ENCODE measurements at regions not wholly inside any gene's neighbourhood (a gene's known extent, or its start where the extent isn't known, plus 50 kb on each side); places are given as distances from the start of the nearest gene placed in this dataset.
"Not testable (repeated sequence)": the region's sequence is repeated elsewhere in the genome, so short reads cannot be mapped to it uniquely, and the experiment has no call there.

DNA sequence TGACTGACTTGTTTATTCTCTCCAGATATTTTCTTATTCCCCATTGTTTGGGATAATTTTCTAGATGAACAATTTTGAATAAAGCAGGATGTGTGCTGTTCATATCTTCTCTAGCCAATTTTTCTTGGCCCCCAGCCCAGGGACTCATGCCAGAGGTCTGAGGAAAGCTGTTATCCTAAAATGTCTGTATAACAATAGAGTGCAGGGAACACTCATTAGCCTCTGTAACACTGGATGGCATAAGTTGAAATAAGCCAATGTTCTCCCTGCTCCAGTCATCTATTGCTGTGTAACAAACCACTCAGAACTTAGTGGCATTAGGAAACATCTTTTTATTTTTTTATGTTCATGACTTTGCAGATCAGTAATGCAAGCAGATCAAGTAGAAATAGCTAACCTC is 121.7 kb upstream of the TRIM24 start:
- Mint-ChIP-seq H3K27ac (no peak overlapping the region), H3K36me3 (peaks cover 0 to 2% of the 10 kb centered on the region in 2 donors), H3K4me3 (no peak overlapping the region), H3K4me1 (no peaks in the 10 kb centered on the region), H3K27me3 (ENCODE audit: low read depth in 3 of 3) (peaks cover 2 to 3% (median 2%) of the 10 kb centered on the region in 3 donors), H3K9me3 (peaks cover 21 to 56% (median 48%) of the 10 kb centered on the region in 7 donors)
- TF ChIP-seq CTCF (IDR thresholded peaks at IDR 0.05): no peak
- Histone ChIP-seq H3K9ac (ENCODE audit: insufficient read depth, low read length, poor library complexity, severe bottlenecking) (no peak overlapping the region), H3K4me1 (ENCODE audit: control insufficient read depth in 1 of 2, insufficient read depth in 2 of 2, low read length in 2 of 2) (no peaks in the 10 kb centered on the region), H3K27me3 (ENCODE audit: control insufficient read depth in 2 of 2, insufficient read depth in 2 of 2, low read length in 2 of 2) (no peaks in the 10 kb centered on the region), H3K27ac (ENCODE audit: low read depth in 1 of 2, low read length in 2 of 2) (no peak overlapping the region), H3K36me3 (replicated peaks in 1 of 2; ENCODE audit: control insufficient read depth in 1 of 2, insufficient read depth in 2 of 2, low read length in 2 of 2) (no peaks in the 10 kb centered on the region), H2AFZ (ENCODE audit: insufficient read depth, low read depth, low read length, poor library complexity, severe bottlenecking) (no peak overlapping the region), H3K9me3 (replicated peaks in 1 of 2; ENCODE audit: control insufficient read depth in 1 of 2, insufficient read depth in 1 of 2, low read length in 2 of 2) (peaks cover 52 to 55% of the 10 kb centered on the region in 2 donors), H3K4me2 (replicated peaks; ENCODE audit: extremely low read depth, low read length, poor library complexity, severe bottlenecking) (no peak overlapping the region), H3K4me3 (replicated peaks in 1 of 3; ENCODE audit: low read depth in 2 of 3, low read length in 3 of 3) (no peak overlapping the region), H3K79me2 (ENCODE audit: insufficient read depth, low read length) (no peaks in the 10 kb centered on the region), H4K20me1 (ENCODE audit: insufficient read depth, low read length) (no peaks in the 10 kb centered on the region)
- DNase-seq: no peak
- intact Hi-C loops (cut with micrococcal nuclease): no loop called here

GRCh38 chr7:138339229-138339628 is 120.8 kb upstream of the TRIM24 start:
- H3K4me1 ChIP-seq (ENCODE audit: control insufficient read depth in 1 of 2, insufficient read depth in 2 of 2, low read length in 2 of 2); H2AFZ ChIP-seq (ENCODE audit: insufficient read depth, low read depth, low read length, poor library complexity, severe bottlenecking); H3K4me1 Mint-ChIP-seq; H3K27me3 Mint-ChIP-seq (ENCODE audit: low read depth in 3 of 3); H3K36me3 Mint-ChIP-seq; H3K36me3 ChIP-seq (replicated peaks in 1 of 2; ENCODE audit: control insufficient read depth in 1 of 2, insufficient read depth in 2 of 2, low read length in 2 of 2); H3K4me3 Mint-ChIP-seq; H3K4me2 ChIP-seq (replicated peaks; ENCODE audit: extremely low read depth, low read length, poor library complexity, severe bottlenecking); DNase-seq; H4K20me1 ChIP-seq (ENCODE audit: insufficient read depth, low read length); H3K9ac ChIP-seq (ENCODE audit: insufficient read depth, low read length, poor library complexity, severe bottlenecking); intact Hi-C loops (cut with micrococcal nuclease); H3K27ac Mint-ChIP-seq; H3K4me3 ChIP-seq (replicated peaks in 1 of 3; ENCODE audit: low read depth in 2 of 3, low read length in 3 of 3); H3K79me2 ChIP-seq (ENCODE audit: insufficient read depth, low read length); H3K27ac ChIP-seq (ENCODE audit: low read depth in 1 of 2, low read length in 2 of 2); H3K27me3 ChIP-seq (ENCODE audit: control insufficient read depth in 2 of 2, insufficient read depth in 2 of 2, low read length in 2 of 2): not testable (repeated sequence)
- peaks cover 21 to 64% (median 53%) of the 10 kb centered on the region in 7 donors for H3K9me3 Mint-ChIP-seq
- peaks cover 43 to 46% of the 10 kb centered on the region in 2 donors for H3K9me3 ChIP-seq (replicated peaks in 1 of 2; ENCODE audit: control insufficient read depth in 1 of 2, insufficient read depth in 1 of 2, low read length in 2 of 2)
- WGBS (ENCODE audit: insufficient coverage): 97% methylated on average over 6 of the region's 7 CpGs

All from CD14-positive monocyte (primary cell).